Epithelial cell of proximal tubule (primary cell): ENCODE measurements at regions not wholly inside any gene's neighbourhood (a gene's known extent, or its start where the extent isn't known, plus 50 kb on each side); places are given as distances from the start of the nearest gene placed in this dataset.

ENCODE experiments used
- DNase-seq: peaks from one replicate; pipeline ENCODE4 v3.0.0-alpha.2; 2011; ENCODE audit warnings: low read depth
- H3K4me3 ChIP-seq: 2 replicates; pipeline ENCODE4 v1.5.1; 2011; ENCODE audit warnings: low read depth, mild to moderate bottlenecking, low read length
- TF ChIP-seq, protein P1 (sequence below): conservative IDR thresholded peaks from 2 replicates; pipeline ENCODE4 v1.5.1; 2012; ENCODE audit warnings: low read depth, mild to moderate bottlenecking, low read length

DNA sequence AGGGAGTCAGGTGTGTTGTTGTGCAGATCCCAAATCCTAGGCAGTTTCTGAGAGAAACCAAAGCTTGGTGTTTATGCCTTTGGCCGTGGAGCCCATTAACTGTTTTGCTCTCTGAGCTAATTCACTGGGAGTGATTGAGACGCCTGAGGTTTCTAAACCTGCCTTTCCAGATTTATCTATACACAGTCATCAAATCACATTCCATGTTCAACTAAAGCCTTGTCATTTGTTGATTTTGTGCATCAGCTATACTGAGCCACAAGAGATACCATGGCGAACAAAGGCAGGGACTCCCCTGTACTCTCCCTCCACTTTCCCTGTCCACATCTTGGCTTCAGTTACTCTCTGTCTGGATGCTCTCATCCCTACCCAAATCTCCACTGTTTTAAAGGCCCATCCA, 229.7 kb upstream of the PMEPA1 start:
- TF ChIP-seq, protein P1, sequence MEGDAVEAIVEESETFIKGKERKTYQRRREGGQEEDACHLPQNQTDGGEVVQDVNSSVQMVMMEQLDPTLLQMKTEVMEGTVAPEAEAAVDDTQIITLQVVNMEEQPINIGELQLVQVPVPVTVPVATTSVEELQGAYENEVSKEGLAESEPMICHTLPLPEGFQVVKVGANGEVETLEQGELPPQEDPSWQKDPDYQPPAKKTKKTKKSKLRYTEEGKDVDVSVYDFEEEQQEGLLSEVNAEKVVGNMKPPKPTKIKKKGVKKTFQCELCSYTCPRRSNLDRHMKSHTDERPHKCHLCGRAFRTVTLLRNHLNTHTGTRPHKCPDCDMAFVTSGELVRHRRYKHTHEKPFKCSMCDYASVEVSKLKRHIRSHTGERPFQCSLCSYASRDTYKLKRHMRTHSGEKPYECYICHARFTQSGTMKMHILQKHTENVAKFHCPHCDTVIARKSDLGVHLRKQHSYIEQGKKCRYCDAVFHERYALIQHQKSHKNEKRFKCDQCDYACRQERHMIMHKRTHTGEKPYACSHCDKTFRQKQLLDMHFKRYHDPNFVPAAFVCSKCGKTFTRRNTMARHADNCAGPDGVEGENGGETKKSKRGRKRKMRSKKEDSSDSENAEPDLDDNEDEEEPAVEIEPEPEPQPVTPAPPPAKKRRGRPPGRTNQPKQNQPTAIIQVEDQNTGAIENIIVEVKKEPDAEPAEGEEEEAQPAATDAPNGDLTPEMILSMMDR = no peak
- no peak overlapping the region for H3K4me3 ChIP-seq
- DNase-seq = no peak

DNA sequence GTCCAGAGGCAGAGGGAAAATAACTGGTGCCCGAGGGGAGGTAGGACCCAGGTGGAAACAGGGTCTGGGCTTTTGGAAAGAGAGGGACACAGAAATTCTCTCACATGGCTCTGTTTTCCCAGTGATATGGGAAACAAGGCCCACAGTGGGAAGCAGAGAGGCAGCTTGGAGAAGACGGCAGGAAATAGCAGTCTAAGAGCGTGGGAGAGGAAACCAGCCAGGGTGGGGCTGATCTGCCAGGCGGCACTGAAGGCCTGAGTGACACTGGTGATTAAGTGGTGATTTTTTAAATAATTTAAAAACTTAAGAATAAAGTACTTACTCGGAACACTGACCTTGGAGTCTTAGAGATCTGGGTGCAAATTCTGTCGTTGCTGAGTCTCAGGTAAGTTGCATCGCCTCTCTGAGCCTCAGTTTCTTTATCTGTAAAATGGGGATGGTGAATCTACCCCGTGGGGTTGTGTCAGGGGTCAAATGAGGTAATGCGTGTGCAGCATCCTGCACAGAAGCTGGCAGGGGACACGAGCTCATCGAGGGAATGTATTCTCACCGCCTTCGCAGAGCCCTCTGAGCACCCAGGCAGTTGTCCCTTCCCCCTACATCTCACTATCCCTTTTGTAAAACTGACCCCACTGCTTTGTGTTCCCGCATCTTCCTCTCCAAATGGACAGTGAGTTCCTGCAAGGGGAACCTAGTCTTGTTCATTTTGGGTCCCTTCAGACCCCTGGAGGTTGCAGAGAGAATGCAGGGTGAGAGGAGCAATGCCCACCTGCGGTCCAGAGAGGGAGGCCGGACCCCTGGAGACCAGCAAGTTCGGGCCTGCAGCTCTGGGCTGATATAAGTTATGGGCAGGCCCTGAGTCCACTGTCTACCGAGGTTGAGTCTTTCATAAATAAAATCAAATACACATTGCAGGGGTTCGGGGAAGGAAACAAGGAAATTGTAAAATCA, 228.6 kb upstream of the PMEPA1 start:
- DNase-seq = no peak
- TF ChIP-seq, protein P1 = no peak
- H3K4me3 ChIP-seq = no peak overlapping the region

DNA sequence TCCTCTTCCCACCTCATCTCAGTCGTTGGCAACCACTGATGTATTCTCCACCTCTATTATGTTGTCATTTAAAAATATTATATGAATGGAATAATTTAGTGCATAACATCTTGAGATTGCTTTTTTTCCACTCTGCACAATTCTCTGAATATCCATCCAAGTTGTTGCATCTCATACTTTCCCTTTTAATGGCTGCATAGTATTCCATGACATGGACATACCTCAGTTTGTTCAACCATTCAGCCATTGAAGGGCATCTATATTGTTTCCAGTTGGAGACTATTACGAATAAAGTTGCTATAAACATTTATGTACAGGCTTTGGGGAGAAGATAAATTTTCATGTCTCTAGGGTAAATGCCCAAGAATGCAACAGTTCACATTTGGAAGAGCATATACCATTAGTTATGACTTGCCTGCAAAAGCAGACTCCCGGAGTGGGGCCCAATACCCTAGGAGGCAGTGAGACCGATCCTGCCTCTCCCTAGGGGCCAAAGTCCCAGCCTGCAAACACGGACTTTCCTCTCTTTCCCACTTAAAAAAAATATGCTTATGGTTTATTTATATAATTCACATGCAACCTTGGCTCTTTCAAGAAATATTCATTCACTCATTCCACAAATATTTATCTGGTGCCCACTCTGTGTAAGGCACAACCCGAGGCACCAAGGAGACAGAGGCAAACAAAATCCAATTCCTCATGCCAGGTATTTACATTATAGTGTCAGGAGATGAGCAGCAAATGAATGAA, 227.0 kb upstream of the PMEPA1 start:
- TF ChIP-seq, protein P1 = no peak
- H3K4me3 ChIP-seq = no peak overlapping the region
- no peak for DNase-seq

DNA sequence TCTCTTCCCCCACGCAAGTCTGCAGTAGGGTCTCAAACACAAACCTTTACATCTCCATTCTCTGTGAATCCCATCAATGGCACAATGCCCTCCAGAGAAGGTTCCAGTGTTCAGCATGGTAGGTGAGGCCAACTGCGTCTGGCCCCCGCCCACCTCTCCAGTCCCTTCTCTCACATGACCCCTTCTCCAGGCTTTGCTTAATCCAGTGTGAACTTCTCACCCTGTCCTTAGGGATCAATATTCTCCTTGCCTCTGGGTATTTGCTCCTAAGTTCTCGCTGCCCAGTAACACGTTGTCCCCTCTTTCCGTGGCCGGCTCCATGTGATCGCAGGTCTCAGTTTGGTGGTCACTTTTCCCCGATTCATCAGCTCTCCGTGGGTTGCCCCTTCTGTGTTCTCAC, 225.1 kb upstream of the PMEPA1 start:
- TF ChIP-seq, protein P1 = no peak
- DNase-seq = no peak
- no peak overlapping the region for H3K4me3 ChIP-seq

DNA sequence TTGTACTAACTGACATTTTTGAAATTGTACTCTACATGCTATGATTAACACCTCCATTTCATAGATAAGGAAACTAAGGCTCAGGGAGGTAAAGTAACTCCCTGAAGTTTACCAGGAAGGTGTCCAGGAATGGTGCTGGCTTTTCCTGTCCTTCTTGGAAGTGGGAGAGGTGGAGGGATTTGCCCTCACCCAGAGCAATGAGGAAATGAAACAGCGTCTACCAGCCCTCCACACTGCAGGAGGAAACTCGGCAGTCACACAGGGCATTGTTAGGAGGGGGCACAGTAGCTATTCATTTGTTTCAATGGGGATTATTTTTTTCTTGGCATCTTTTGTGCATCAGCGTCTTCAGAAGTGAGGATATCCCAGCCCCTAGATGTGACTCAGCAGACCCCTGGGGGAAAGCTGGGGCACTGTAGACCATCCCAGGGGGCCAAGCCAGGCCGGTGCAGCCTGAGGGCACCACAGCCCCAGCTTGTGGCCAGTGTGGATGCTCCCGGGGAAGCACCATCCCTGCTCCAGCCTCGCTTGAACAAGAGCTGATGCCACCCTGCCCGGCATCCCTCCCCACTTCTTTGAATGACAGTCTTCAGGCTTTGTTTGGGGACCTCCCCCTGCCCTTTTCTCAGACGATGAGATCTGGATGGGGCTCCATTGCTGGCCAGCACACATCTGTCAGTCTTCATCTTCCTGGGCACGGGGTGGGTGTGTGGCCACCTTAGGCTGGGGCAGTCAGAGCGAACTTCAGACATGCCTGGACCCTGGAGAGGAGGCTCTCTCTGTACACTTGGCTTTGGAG, 224.4 kb upstream of the PMEPA1 start:
- no peak for DNase-seq
- TF ChIP-seq, protein P1 = no peak

DNA sequence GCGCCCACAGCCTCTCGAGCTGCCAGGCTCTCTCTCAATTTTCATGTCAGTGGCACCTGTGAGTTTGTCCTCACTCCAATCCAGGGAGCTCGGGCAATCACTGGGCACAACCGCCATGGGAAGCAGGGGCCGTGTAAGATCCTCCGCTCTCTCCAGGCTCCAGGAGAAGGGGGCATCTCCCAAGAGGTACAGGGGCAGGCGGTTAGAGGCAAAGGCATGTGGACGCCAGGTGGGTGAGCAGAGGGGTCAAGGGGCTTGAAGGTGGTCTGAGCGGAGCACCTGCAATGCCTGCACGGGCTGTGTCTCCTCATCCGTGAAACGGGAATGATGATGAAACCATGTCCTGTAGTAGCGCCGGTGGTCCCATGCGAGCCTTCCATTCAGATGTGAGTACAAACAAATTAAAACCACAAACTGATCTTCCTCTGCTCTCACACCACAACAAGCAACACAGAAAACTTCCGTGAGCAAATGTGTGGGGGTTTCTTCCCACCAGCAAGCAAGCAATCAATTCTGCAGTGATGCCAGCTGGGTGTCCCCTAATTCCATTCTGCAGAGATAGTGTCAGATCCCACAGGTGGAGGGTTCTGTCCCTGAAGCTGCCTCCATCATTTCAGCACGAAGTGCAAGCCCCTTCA, 222.5 kb upstream of the PMEPA1 start:
- H3K4me3 ChIP-seq = no peak overlapping the region
- TF ChIP-seq, protein P1 = no peak
- DNase-seq = no peak

More for the DNA sequence above, 224.4 kb upstream of the PMEPA1 start:
- H3K4me3 ChIP-seq = no peak overlapping the region
